ENCODE measurements at regions not wholly inside any gene's neighbourhood (a gene's known extent, or its start where the extent isn't known, plus 50 kb on each side); places are given as distances from the start of the nearest gene placed in this dataset.

GRCh38 chr11:115792903-115793302 is 288.7 kb upstream of the CADM1 start:
- CTCF ChIA-PET, result interaction anchor here (1.1 kb wide), 1 partner anchor 31 kb away, joined by 3 read pairs; no protein-coding TSS in a partner anchor
- no peak overlapping the region for H3K27ac ChIP-seq (ENCODE audit: low read depth in 2 of 2, low read length in 1 of 2)
- TF ChIP-seq USF2 (IDR thresholded peaks at IDR 0.05; ENCODE audit: borderline replicate concordance, low read depth, low read length), result no peak
- TF ChIP-seq PBX3 (IDR thresholded peaks at IDR 0.05), result no peak
- TF ChIP-seq ELF1 (IDR thresholded peaks at IDR 0.05), result no peak
- no peak for TF ChIP-seq USF1 (IDR thresholded peaks at IDR 0.05; ENCODE audit: borderline replicate concordance, low read depth)

GRCh38 chr11:115787302-115787701 is 283.1 kb upstream of the CADM1 start:
- Histone ChIP-seq H3K27ac (ENCODE audit: low read depth in 2 of 2, low read length in 1 of 2) (no peak overlapping the region), H3F3A (replicated peaks; ENCODE audit: insufficient read depth) (no peaks in the 10 kb centered on the region), H3K9me3 (no peaks in the 10 kb centered on the region), H2AFZ (ENCODE audit: low read depth) (no peak overlapping the region), H3K9me2 (no peaks in the 10 kb centered on the region), H3K79me2 (ENCODE audit: insufficient read depth) (no peaks in the 10 kb centered on the region), H3K4me2 (no peak overlapping the region), H3K4me1 (ENCODE audit: control insufficient read depth in 1 of 2, insufficient read depth in 2 of 2, low read depth in 1 of 2, low read length in 1 of 2) (peaks cover 0 to 10% of the 10 kb centered on the region in 2 experiments; a peak in 1 of 4 replicates), H4K20me1 (ENCODE audit: insufficient read depth) (no peaks in the 10 kb centered on the region), H3K9ac (no peak overlapping the region), H3K4me3 (ENCODE audit: low read depth in 2 of 2, low read length in 1 of 2) (no peak overlapping the region), H3K36me3 (replicated peaks in 1 of 2; ENCODE audit: control insufficient read depth in 1 of 2, insufficient read depth in 2 of 2, low read length in 1 of 2) (no peaks in the 10 kb centered on the region), H3K27me3 (ENCODE audit: insufficient read depth) (no peaks in the 10 kb centered on the region)
- ChIA-PET CTCF (no interaction called here), POLR2A (no interaction called here)
- TF ChIP-seq EZH2phosphoT487 (IDR thresholded peaks at IDR 0.05; ENCODE audit: borderline replicate concordance, low read depth) (no peak), NFIC (IDR thresholded peaks at IDR 0.05; ENCODE audit: borderline replicate concordance) (no peak), REST (IDR thresholded peaks at IDR 0.05; ENCODE audit: low read depth, low read length) (no peak), ELF1 (IDR thresholded peaks at IDR 0.05) (no peak), YY1 (IDR thresholded peaks at IDR 0.05; ENCODE audit: low read depth) (no peak), RFX5 (IDR thresholded peaks at IDR 0.05; ENCODE audit: low read length) (no peak), TCF12 (IDR thresholded peaks at IDR 0.05) (no peak), RXRA (IDR thresholded peaks at IDR 0.05; ENCODE audit: borderline replicate concordance, low read depth) (no peak), SMC3 (IDR thresholded peaks at IDR 0.05; ENCODE audit: low read depth, low read length) (no peak), USF1 (IDR thresholded peaks at IDR 0.05; ENCODE audit: borderline replicate concordance, low read depth) (no peak), RAD21 (IDR thresholded peaks at IDR 0.05; ENCODE audit: low read length) (no peak), TAF1 (IDR thresholded peaks at IDR 0.05; ENCODE audit: borderline replicate concordance, low read depth, low read length) (no peak), POLR2AphosphoS5 (IDR thresholded peaks at IDR 0.05; ENCODE audit: low read depth, low read length) (no peak), NRF1 (IDR thresholded peaks at IDR 0.05; ENCODE audit: low read depth, low read length) (no peak), MAX (IDR thresholded peaks at IDR 0.05; ENCODE audit: low read depth) (no peak), JUND (IDR thresholded peaks at IDR 0.05) (no peak), GABPA (IDR thresholded peaks at IDR 0.05; ENCODE audit: low read depth) (no peak), FOXM1 (IDR thresholded peaks at IDR 0.05; ENCODE audit: low read depth) (no peak), TEAD4 (IDR thresholded peaks at IDR 0.05; ENCODE audit: borderline replicate concordance, insufficient read depth) (no peak)
- WGBS (ENCODE audit: low lambda C conversion rate), result 36% methylated on average over 5 of the region's 5 CpGs
- DNase-seq, result no peak

More at GRCh38 chr11:115792903-115793302, 288.7 kb upstream of the CADM1 start:
- no peaks in the 10 kb centered on the region for H3K79me2 ChIP-seq (ENCODE audit: insufficient read depth)
- no peaks in the 10 kb centered on the region for H3K27me3 ChIP-seq (ENCODE audit: insufficient read depth)
- POLR2A ChIA-PET, result no interaction called here
- no peak overlapping the region for H3K4me3 ChIP-seq (ENCODE audit: low read depth in 2 of 2, low read length in 1 of 2)
- H3K9me2 ChIP-seq, result no peaks in the 10 kb centered on the region
- no peaks in the 10 kb centered on the region for H3K9me3 ChIP-seq
- no peaks in the 10 kb centered on the region for H4K20me1 ChIP-seq (ENCODE audit: insufficient read depth)
- H3F3A ChIP-seq (replicated peaks; ENCODE audit: insufficient read depth), result no peaks in the 10 kb centered on the region
- WGBS (ENCODE audit: low lambda C conversion rate), result 56% methylated on average over 6 of the region's 6 CpGs
- H2AFZ ChIP-seq (ENCODE audit: low read depth), result no peak overlapping the region
- no peak overlapping the region for H3K4me2 ChIP-seq
- H3K4me1 ChIP-seq (ENCODE audit: control insufficient read depth in 1 of 2, insufficient read depth in 2 of 2, low read depth in 1 of 2, low read length in 1 of 2), result no peaks in the 10 kb centered on the region
- H3K36me3 ChIP-seq (replicated peaks in 1 of 2; ENCODE audit: control insufficient read depth in 1 of 2, insufficient read depth in 2 of 2, low read length in 1 of 2), result no peaks in the 10 kb centered on the region
- DNase-seq, result no peak
- no peak overlapping the region for H3K9ac ChIP-seq

All from SK-N-SH (cell line).